T-cell (primary cell): ENCODE measurements at regions not wholly inside any gene's neighbourhood (a gene's known extent, or its start where the extent isn't known, plus 50 kb on each side); places are given as distances from the start of the nearest gene placed in this dataset.

ENCODE experiments used
- ATAC-seq, 4 experiments: fragments of 200-7000 bp in 3 of 4; fragments of 150-1000 bp in 1 of 4; cut with Tn5 transposase; replicated peaks in 1 of 4; 1 replicate in 3 of 4; 2 replicates in 1 of 4; pipeline ENCODE4 v1.10.0; 2021; ENCODE audit warnings: moderate library complexity in 3 of 4, mild to moderate bottlenecking in 2 of 4, moderate number of reproducible peaks in 1 of 4
- CTCF ChIA-PET, 2 donors: fragments of 300-600 bp; sonication (Branson Sonifier 250); formaldehyde crosslinking; loops; one replicate each; lab custom pipeline; 2022; ENCODE audit warnings: antibody characterized with exemption in 2 of 2; lab: Charles Lee
- POLR2A ChIA-PET, 2 donors: fragments of 300-600 bp; sonication (Branson Sonifier 250); formaldehyde crosslinking; loops; one replicate each; lab custom pipeline; 2022; ENCODE audit warnings: antibody characterized with exemption in 2 of 2; lab: Charles Lee
- DNase-seq, 35 experiments: peaks; one replicate each; pipeline versions ENCODE4 v3.0.0 to v3.0.0-alpha.2; 2013 to 2023
- H3K27ac ChIP-seq: one replicate; pipeline ENCODE4 v1.5.1; 2013; ENCODE audit warnings: low read length
- H3K27me3 ChIP-seq, 2 experiments: replicated peaks in 1 of 2; 1 replicate in 1 of 2; 2 replicates in 1 of 2; pipeline versions ENCODE4 v1.6.1 to v1.7.0; 2013; ENCODE audit warnings: low read length in 1 of 2, mixed read lengths in 1 of 2; ENCODE audit not compliant: control insufficient read depth in 2 of 2, insufficient read depth in 2 of 2; ENCODE audit errors: extremely low read depth in 1 of 2
- H3K36me3 ChIP-seq, 2 donors: 1 replicate in 1 of 2; 2 replicates in 1 of 2; pipeline versions ENCODE4 v1.6.1 to v1.7.0; 2013; ENCODE audit warnings: low read length in 1 of 2; ENCODE audit not compliant: control insufficient read depth in 2 of 2, insufficient read depth in 1 of 2; ENCODE audit errors: extremely low read depth in 1 of 2
- H3K4me1 ChIP-seq, 2 experiments: 1 replicate in 1 of 2; 2 replicates in 1 of 2; pipeline versions ENCODE4 v1.6.1 to v1.7.0; 2013; ENCODE audit warnings: low read length in 2 of 2, mixed read lengths in 1 of 2; ENCODE audit not compliant: insufficient read depth in 2 of 2, control insufficient read depth in 1 of 2; ENCODE audit errors: extremely low read depth in 1 of 2
- H3K4me3 ChIP-seq, 2 donors: 1 replicate in 1 of 2; 2 replicates in 1 of 2; pipeline versions ENCODE4 v1.5.1 to v1.7.0; 2013; ENCODE audit warnings: mild to moderate bottlenecking in 2 of 2, low read length in 1 of 2, moderate library complexity in 1 of 2; ENCODE audit not compliant: control insufficient read depth in 1 of 2; ENCODE audit errors: extremely low read depth in 1 of 2
- H3K9me3 ChIP-seq: 2 replicates; pipeline ENCODE4 v1.7.0; 2013
- H3K27ac Mint-ChIP-seq, 2 donors: one replicate each; pipeline ENCODE4 v1.8.0; 2020 to 2021; ENCODE audit warnings: mild to moderate bottlenecking in 2 of 2, mixed read lengths in 2 of 2
- H3K27me3 Mint-ChIP-seq, 2 donors: one replicate each; pipeline ENCODE4 v1.8.0; 2021 to 2022; ENCODE audit warnings: mixed read lengths in 2 of 2
- H3K36me3 Mint-ChIP-seq: one replicate; pipeline ENCODE4 v1.8.0; 2021; ENCODE audit warnings: mixed read lengths
- H3K4me1 Mint-ChIP-seq, 3 donors: one replicate each; pipeline ENCODE4 v1.8.0; 2020 to 2022; ENCODE audit warnings: mixed read lengths in 3 of 3, mild to moderate bottlenecking in 1 of 3
- H3K4me3 Mint-ChIP-seq, 3 donors: one replicate each; pipeline ENCODE4 v1.8.0; 2020 to 2022; ENCODE audit warnings: mild to moderate bottlenecking in 3 of 3, mixed read lengths in 3 of 3, moderate library complexity in 3 of 3
- H3K9me3 Mint-ChIP-seq, 3 donors: one replicate each; pipeline ENCODE4 v1.8.0; 2020 to 2022; ENCODE audit warnings: mixed read lengths in 3 of 3
- WGBS: methylation state at CpG from one replicate; pipeline ENCODE4 v1.1.5; 2013; ENCODE audit warnings: missing lambda C conversion rate; ENCODE audit not compliant: insufficient coverage; 5-methylcytosine and 5-hydroxymethylcytosine counted together

DNA sequence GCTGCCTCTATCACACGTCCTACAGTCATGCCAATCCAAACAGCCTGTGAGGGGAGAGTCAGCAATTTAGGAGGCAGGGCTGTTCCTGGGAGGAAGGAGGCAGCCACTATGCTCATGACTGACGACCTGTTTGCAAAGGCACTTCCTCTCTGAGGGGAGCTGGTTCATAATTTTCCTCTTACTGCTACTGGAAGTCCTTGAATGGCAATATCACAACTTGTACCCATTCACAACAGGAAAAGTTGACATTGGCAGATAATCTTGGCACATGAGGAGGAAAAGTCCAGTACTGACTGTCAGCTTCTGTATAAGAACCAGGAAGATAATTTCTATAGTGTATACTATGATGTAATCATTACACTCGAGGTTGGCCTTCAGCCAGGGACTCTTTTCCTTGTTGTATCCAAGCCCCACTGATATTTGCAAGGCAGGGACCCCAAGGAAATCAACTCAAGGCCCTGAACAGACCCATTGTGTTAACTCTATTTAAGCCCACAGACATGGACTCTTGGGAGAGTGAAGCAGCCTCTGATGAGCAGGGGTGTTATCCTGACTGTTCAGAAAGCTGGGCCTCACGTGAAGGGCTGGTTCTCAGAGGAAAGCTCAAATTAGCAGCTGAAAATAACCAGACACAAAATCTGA, 267.3 kb upstream of the ADAMTS9 start:
- Histone ChIP-seq H3K27ac (no peak overlapping the region), H3K9me3 (no peaks in the 10 kb centered on the region), H3K27me3 (no peaks in the 10 kb centered on the region), H3K4me3 (no peak overlapping the region), H3K4me1 (no peaks in the 10 kb centered on the region), H3K36me3 (no peaks in the 10 kb centered on the region)
- 0% methylated on average over 1 of the region's 4 CpGs for WGBS
- ChIA-PET POLR2A (no interaction called here), CTCF (no interaction called here)
- no peak for ATAC-seq
- Mint-ChIP-seq H3K4me1 (no peaks in the 10 kb centered on the region), H3K9me3 (peaks cover 8 to 21% (median 11%) of the 10 kb centered on the region in 3 donors), H3K4me3 (no peak overlapping the region), H3K36me3 (no peaks in the 10 kb centered on the region), H3K27ac (no peak overlapping the region), H3K27me3 (no peaks in the 10 kb centered on the region)
- DNase-seq = no peak

GRCh38 chr3:64945171-64945729, 257.4 kb upstream of the ADAMTS9 start:
- H3K27ac ChIP-seq = no peak overlapping the region

GRCh38 chr3:64943866-64944265, 256.1 kb upstream of the ADAMTS9 start:
- H3K4me1 Mint-ChIP-seq = no peaks in the 10 kb centered on the region
- no peak overlapping the region for H3K4me3 ChIP-seq
- CTCF ChIA-PET = no interaction called here
- peaks cover 4 to 29% (median 13%) of the 10 kb centered on the region in 3 donors for H3K9me3 Mint-ChIP-seq
- no peaks in the 10 kb centered on the region for H3K4me1 ChIP-seq
- H3K36me3 Mint-ChIP-seq = no peaks in the 10 kb centered on the region
- H3K36me3 ChIP-seq = no peaks in the 10 kb centered on the region
- POLR2A ChIA-PET = no interaction called here
- no peaks in the 10 kb centered on the region for H3K27me3 Mint-ChIP-seq
- H3K4me3 Mint-ChIP-seq = no peak overlapping the region
- no peak overlapping the region for H3K27ac ChIP-seq
- no peak overlapping the region for H3K27ac Mint-ChIP-seq
- WGBS = 87% methylated on average over 3 of the region's 4 CpGs
- H3K9me3 ChIP-seq = no peaks in the 10 kb centered on the region
- no peaks in the 10 kb centered on the region for H3K27me3 ChIP-seq
- DNase-seq = no peak
- ATAC-seq = no peak

More at GRCh38 chr3:64945171-64945729, 257.4 kb upstream of the ADAMTS9 start:
- no peak overlapping the region for H3K4me3 ChIP-seq
- no peaks in the 10 kb centered on the region for H3K4me1 Mint-ChIP-seq
- DNase-seq = no peak
- no peaks in the 10 kb centered on the region for H3K27me3 ChIP-seq
- no peak overlapping the region for H3K4me3 Mint-ChIP-seq
- H3K27me3 Mint-ChIP-seq = no peaks in the 10 kb centered on the region
- H3K36me3 Mint-ChIP-seq = no peaks in the 10 kb centered on the region
- H3K9me3 ChIP-seq = no peaks in the 10 kb centered on the region
- peaks cover 4 to 24% (median 9%) of the 10 kb centered on the region in 3 donors for H3K9me3 Mint-ChIP-seq
- H3K27ac Mint-ChIP-seq = no peak overlapping the region
- ATAC-seq = no peak
- no peaks in the 10 kb centered on the region for H3K4me1 ChIP-seq
- ChIA-PET POLR2A (no interaction called here), CTCF (no interaction called here)
- 20% methylated on average over 1 of the region's 6 CpGs for WGBS
- no peaks in the 10 kb centered on the region for H3K36me3 ChIP-seq

DNA sequence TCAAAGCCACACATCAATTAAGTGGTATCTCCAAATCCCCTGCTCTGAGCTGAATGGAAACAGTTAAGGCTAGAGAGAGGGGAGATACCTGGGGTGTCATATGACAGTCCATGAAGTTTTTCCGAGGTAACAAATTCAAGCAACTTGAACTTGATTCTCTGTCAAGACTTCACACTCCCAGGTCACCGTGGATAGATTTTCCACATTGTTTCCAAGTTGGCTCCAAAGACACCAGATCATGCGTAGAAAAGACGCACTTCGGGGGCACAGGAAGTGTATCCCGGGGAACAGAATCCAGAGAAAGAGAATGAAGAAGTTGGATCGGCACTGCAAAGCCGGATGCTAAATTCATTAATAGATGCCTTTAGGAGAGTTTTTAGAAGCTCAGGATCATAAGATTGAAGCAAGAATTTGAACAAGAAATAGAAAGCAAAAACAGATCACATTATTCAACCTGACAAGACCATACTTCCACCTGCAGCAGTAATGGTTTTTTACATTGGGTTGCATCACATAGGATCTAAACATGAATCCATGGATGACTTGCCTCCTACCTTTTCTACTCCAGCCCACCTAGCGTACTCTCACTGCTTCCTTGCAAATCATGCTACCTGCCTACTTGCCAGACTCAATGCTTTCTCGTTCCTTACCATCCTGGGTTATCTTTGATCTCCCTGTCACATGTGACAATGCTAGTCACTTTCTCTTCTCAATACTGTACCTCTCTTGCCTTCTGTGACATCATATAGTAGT, 253.0 kb upstream of the ADAMTS9 start:
- H3K27ac ChIP-seq = no peak overlapping the region
- no peak overlapping the region for H3K4me3 Mint-ChIP-seq
- no peaks in the 10 kb centered on the region for H3K36me3 Mint-ChIP-seq
- ATAC-seq (no peak), DNase-seq (no peak)
- H3K27me3 Mint-ChIP-seq = no peaks in the 10 kb centered on the region
- H3K4me3 ChIP-seq = no peak overlapping the region
- 75% methylated on average over 8 of the region's 10 CpGs for WGBS
- ChIA-PET CTCF (no interaction called here), POLR2A (no interaction called here)
- no peaks in the 10 kb centered on the region for H3K4me1 ChIP-seq
- H3K9me3 Mint-ChIP-seq = peaks cover 4 to 27% (median 18%) of the 10 kb centered on the region in 3 donors
- H3K36me3 ChIP-seq = no peaks in the 10 kb centered on the region
- no peaks in the 10 kb centered on the region for H3K9me3 ChIP-seq
- H3K27ac Mint-ChIP-seq = no peak overlapping the region
- no peaks in the 10 kb centered on the region for H3K4me1 Mint-ChIP-seq
- no peaks in the 10 kb centered on the region for H3K27me3 ChIP-seq

DNA sequence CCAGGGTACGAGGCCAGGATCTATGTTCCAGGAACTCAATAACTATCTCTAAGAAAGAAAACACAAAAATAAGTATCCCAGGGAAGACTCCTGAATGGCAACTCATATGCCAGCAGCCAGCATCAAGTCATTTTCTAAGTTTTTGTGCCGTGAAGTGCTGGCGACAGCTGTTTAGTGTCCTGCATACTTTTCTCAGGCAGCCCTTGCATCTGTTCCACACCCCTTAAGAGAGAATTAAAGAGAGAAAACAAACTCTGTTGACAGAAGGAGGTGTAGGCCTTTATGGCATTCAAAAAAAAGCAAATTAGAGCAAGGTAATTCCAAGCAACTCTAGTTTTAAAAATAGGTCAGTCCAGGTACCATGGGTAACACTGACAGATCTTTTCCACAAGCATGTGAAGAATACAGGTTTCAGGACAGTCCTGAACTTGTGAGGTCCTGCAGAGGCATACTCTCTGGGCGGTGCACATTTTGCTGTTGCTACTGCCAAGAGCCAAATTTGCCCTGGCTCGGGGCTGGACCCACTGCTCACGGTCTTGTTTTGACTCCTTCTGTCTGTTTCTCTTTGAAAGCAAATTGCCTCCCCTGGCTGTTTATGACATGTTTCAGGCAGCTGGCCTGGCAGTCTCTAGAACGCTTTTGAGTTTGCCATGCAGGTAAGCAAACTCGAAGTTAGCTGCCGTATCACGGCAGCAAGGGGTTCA, 252.1 kb upstream of the ADAMTS9 start:
- Histone ChIP-seq H3K36me3 (no peaks in the 10 kb centered on the region), H3K4me3 (no peak overlapping the region), H3K9me3 (no peaks in the 10 kb centered on the region), H3K4me1 (no peaks in the 10 kb centered on the region), H3K27me3 (no peaks in the 10 kb centered on the region), H3K27ac (no peak overlapping the region)
- WGBS = 80% methylated on average over 5 of the region's 10 CpGs
- H3K36me3 Mint-ChIP-seq = no peaks in the 10 kb centered on the region
- H3K9me3 Mint-ChIP-seq = peaks cover 4 to 27% (median 18%) of the 10 kb centered on the region in 3 donors
- no peaks in the 10 kb centered on the region for H3K27me3 Mint-ChIP-seq
- no peaks in the 10 kb centered on the region for H3K4me1 Mint-ChIP-seq
- DNase-seq (no peak), ATAC-seq (no peak)
- CTCF ChIA-PET = no interaction called here
- H3K27ac Mint-ChIP-seq = no peak overlapping the region
- POLR2A ChIA-PET = no interaction called here
- no peak overlapping the region for H3K4me3 Mint-ChIP-seq

DNA sequence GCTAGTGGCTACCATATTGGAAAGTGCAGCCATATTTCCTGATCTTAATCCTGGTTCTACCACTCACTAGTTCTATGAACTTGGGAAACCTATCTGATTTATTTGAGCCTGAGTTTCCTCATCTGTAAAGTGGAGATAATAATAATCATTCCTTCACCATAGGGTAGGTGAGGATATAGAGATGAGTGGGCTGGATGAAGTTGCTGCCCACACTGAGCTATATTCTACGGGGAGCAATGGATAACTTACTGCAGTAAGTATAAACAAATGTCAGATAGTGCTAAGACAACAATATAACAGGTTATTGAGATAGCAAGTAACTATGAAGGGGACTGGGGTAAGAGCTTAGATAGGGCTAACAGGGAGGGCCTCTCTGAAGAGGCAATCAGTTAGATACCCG, 251.5 kb upstream of the ADAMTS9 start:
- no peaks in the 10 kb centered on the region for H3K36me3 Mint-ChIP-seq
- no peaks in the 10 kb centered on the region for H3K9me3 ChIP-seq
- no peaks in the 10 kb centered on the region for H3K27me3 ChIP-seq
- ATAC-seq = no peak
- H3K4me1 Mint-ChIP-seq = no peaks in the 10 kb centered on the region
- H3K4me3 ChIP-seq = no peak overlapping the region
- no peaks in the 10 kb centered on the region for H3K36me3 ChIP-seq
- H3K27me3 Mint-ChIP-seq = no peaks in the 10 kb centered on the region
- DNase-seq = no peak
- peaks cover 7 to 31% (median 22%) of the 10 kb centered on the region in 3 donors for H3K9me3 Mint-ChIP-seq
- no peak overlapping the region for H3K4me3 Mint-ChIP-seq
- POLR2A ChIA-PET = no interaction called here
- CTCF ChIA-PET = no interaction called here
- H3K27ac ChIP-seq = no peak overlapping the region
- H3K4me1 ChIP-seq = no peaks in the 10 kb centered on the region
- no CpG with 5 or more reads among the region's 2 CpGs for WGBS
- no peak overlapping the region for H3K27ac Mint-ChIP-seq
